HG03159 (cell line): ENCODE measurements at regions not wholly inside any gene's neighbourhood (a gene's known extent, or its start where the extent isn't known, plus 50 kb on each side); places are given as distances from the start of the nearest gene placed in this dataset.
"Not testable (repeated sequence)": the region's sequence is repeated elsewhere in the genome, so short reads cannot be mapped to it uniquely, and the experiment has no call there.

Experiments used
- ATAC-seq: cut with Tn5 transposase; IDR thresholded peaks from one replicate; pipeline ENCODE4 v1.9.1; 2021; ENCODE audit warnings: mild to moderate bottlenecking, moderate library complexity; ENCODE audit not compliant: unreplicated experiment

DNA sequence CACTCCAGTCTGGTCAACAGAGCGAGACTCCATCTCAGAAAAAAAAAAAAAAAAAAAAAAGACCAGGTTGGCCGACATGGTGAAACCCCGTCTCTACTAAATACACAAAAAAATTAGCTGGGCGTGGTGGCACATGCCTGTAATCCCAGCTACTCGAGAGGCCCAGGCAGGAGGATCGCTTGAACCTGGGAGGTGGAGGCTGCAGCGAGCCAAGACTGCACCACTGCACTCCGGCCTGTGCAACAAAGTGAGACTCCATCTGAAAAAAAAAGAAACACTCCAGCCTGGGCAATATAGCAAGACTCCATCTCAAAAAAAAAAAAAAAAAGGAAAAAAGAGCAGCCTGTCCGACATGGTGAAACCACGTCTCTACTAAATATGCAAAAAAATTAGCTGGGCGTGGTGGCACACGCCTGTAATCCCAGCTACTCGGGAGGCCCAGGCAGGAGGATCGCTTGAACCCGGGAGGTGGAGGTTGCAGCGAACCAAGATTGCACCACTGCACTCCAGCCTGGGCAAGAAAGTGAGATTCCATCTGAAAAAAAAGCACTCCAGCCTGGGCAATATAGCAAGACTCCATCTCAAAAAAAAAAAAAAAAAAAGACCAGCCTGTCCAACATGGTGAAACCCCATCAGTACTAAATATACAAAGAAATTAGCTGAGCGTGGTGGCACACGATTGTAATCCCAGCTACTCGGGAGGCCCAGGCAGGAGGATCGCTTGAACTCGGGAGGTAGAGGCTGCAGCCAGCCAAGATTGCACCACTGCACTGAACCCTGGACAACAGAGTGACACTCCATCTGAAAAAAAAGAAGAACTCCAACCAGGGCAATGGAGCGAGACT, 343.3 kb upstream of the PLGLB2 start:
- ATAC-seq = not testable (repeated sequence)

DNA sequence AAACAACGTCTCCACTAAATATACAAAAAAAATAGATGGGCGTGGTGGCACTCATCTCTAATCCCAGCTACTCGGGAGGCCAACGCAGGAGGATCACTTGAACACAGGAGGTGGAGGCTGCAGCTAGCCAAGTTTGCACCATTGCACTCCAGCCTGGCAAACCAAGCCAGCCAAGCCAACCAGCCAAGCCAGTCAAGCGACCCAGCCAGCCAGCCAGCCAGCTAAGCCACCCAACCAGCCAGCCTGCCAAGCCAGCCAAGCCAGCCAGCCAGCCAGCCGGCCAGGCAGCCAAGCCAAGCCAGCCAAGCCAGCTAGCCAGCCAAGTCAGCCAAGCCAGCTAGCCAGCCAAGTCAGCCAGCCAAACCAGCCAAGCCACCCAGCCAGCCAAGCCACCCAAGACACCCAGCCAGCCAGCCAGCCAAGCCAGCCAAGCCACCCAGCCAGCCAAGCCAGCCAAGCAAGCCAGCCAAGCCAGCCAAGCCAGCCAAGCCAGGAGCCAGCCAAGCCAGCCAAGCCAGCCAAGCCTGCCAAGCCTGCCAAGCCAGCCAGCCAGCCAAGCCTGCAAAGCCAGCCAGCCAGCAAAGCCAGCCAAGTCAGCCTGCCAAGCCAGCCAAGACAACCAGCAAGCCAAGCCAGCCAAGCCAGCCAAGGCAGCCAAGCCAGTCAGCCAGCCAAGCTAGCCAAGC, 342.2 kb upstream of the PLGLB2 start:
- not testable (repeated sequence) for ATAC-seq

- ATAC-seq = not testable (repeated sequence)
These were observed 341.3 kb upstream of the PLGLB2 start for GRCh38 chr2:87406406-87407175.

DNA sequence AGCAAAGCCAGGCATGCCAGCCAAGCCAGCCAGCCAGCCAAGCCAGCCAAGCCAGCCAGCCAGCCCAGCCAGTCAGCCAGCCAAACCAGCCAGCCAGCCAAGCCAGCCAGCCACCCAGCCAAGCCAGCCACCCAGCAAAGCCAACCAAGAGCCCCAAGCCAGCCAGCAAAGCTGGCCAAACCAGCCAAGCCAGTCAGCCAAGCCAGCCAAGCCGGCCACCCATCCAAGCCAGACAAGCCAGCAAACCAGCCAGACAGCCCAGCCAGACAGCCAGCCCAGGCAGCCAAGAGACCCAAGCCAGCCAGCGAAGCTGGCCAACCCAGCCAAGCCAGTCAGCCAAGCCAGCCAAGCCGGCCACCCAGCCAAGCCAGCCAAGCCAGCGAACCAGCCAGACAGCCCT, 338.3 kb upstream of the PLGLB2 start:
- not testable (repeated sequence) for ATAC-seq

DNA sequence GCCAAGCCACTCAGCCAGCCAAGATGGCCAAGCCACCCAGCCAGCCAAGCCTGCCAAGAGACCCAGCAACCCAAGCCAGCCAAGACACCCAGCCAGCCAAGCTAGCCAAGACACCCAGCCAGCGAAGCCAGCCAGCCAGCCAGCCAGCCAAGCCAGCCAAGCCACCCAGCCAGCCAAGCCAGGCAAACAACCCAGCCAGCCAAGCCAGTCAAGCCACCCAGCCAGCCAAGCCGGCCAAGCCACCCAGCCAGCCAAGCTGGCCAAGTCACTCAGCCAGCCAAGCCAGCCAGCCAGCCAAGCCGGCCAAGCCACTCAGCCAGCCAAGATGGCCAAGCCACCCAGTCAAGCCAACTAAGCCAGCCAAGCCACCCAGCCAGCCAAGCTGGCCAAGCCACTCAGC, 337.5 kb upstream of the PLGLB2 start:
- ATAC-seq = not testable (repeated sequence)

DNA sequence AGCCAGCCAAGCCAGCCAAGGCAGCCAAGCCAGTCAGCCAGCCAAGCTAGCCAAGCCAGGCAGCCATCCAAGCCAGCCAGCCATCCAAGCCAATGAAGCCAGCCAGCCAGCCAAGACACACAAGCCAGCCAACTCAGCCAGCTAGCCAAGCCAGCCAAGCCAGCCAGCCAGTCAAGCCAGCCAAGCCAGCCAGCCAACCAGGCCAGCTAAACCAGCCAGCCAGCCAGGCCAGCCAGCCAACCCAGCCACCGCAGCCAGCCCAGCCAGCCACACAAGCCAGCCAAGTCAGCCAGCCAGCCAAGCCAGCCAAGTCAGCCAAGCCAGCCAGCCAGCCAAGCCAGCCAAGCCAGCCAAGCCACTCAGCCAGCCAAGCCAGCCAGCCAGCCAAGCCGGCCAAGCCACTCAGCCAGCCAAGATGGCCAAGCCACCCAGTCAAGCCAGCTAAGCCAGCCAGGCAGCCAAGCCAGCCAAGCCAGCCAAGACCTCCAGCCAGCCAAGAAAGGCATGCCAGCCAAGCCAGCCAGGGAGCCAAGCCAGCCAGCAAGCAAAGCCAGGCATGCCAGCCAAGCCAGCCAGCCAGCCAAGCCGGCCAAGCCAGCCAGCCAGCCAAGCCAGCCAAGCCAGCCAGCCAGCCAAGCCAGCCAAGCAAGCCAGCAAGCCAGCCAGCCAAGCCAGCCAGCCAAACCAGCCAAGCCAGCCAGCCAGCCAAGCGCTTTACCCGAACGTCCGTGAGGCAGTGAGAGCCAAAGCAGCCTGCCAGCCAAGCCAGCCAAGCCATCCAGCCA, 335.7 kb upstream of the PLGLB2 start:
- not testable (repeated sequence) for ATAC-seq

DNA sequence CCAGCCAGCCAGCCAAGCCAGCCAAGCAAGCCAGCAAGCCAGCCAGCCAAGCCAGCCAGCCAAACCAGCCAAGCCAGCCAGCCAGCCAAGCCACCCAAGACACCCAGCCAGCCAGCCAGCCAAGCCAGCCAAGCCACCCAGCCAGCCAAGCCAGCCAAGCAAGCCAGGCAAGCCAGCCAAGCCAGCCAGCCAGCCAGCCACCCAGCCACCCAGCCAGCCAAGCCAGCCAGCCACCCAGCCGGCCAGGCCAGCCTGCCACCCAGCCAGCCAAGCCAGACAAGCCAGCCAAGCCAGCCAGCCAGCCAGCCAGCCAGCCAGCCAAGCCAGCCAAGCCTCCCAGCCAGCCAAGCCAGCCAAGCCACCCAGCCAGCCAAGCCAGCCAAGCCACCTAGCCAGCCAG, 333.6 kb upstream of the PLGLB2 start:
- ATAC-seq = not testable (repeated sequence)

- not testable (repeated sequence) for ATAC-seq
These were observed 332.9 kb upstream of the PLGLB2 start for GRCh38 chr2:87414795-87415570.

DNA sequence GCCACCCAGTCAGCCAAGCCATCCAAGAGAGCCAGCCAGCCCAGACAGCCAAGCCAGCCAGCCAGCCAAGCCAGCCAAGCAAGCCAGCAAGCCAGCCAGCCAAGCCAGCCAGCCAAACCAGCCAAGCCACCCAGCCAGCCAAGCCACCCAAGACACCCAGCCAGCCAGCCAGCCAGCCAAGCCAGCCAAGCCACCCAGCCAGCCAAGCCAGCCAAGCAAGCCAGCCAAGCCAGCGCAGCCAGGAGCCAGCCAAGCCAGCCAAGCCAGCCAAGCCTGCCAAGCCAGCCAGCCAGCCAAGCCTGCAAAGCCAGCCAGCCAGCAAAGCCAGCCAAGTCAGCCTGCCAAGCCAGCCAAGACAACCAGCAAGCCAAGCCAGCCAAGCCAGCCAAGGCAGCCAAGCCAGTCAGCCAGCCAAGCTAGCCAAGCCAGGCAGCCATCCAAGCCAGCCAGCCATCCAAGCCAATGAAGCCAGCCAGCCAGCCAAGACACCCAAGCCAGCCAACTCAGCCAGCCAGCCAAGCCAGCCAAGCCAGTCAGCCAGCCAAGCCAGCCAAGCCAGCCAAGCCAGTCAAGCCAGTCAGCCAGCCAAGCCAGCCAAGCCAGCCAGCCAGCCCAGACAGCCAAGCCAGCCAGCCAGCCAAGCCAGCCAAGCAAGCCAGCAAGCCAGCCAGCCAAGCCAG, 332.2 kb upstream of the PLGLB2 start:
- ATAC-seq = not testable (repeated sequence)

DNA sequence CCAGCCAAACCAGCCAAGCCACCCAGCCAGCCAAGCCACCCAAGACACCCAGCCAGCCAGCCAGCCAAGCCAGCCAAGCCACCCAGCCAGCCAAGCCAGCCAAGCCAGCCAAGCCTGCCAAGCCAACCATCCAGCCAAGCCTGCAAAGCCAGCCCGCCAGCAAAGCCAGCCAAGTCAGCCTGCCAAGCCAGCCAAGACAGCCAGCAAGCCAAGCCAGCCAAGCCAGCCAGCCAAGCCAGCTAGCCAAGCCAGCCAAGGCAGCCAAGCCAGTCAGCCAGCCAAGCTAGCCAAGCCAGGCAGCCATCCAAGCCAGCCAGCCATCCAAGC, 331.7 kb upstream of the PLGLB2 start:
- ATAC-seq = not testable (repeated sequence)

- ATAC-seq = not testable (repeated sequence)
These were observed 330.7 kb upstream of the PLGLB2 start for GRCh38 chr2:87417147-87417546.

DNA sequence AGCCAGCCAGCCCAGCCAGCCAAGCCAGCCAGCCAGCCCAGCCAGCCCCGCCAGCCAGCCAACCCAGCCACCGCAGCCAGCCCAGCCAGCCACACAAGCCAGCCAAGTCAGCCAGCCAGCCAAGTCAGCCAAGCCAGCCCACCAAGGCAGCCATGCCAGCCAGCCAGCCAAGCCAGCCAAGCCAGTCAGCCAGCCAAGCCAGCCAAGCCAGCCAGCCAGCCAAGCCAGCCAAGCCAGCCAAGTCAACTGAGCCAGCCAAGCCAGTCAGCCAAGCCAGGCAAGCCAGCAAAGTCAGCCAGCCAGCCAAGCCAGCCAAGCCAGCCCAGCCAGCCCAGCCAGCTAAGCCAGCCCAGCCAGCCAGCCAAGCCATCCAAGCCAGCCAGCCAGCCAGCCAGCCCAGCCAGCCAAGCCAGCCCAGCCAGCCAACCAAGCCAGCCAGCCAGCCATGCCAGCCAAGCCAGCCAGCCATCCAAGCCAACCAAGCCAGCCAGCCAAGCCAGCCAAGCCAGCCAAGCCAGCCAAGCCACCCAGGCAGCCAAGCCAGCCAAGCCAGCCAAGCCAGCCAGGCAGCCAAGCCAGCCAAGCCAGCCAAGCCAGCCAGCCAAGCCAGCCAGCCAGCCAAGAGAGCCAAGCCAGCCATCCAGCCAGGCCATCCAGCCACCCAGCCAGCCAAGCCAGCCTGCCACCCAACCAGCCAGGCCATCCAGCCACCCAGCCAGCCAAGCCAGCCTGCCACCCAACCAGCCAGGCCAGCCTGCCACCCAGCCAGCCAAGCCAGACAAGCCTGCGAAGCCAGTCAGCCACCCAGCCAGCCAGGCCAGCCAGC, 329.9 kb upstream of the PLGLB2 start:
- not testable (repeated sequence) for ATAC-seq

- not testable (repeated sequence) for ATAC-seq
These were observed 328.8 kb upstream of the PLGLB2 start for GRCh38 chr2:87418823-87419822.

DNA sequence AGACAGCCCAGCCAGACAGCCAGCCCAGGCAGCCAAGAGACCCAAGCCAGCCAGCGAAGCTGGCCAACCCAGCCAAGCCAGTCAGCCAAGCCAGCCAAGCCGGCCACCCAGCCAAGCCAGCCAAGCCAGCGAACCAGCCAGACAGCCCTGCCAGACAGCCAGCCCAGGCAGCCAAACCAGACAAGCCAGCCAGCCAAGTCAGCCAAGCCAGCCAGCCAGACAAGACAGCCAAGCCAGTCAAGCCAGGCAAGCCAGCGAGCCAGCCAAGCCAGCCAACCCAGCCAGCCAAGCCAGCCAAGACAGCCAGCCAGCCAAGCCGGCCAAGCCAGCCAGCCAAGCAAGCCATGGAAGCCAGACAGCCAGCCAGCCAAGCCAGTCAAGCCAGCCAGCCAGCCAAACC, 327.9 kb upstream of the PLGLB2 start:
- not testable (repeated sequence) for ATAC-seq

GRCh38 chr2:87420954-87421353, 326.9 kb upstream of the PLGLB2 start:
- not testable (repeated sequence) for ATAC-seq

GRCh38 chr2:87423796-87424762, 323.8 kb upstream of the PLGLB2 start:
- not testable (repeated sequence) for ATAC-seq
